PFSK-1 (cell line): ENCODE measurements at regions not wholly inside any gene's neighbourhood (a gene's known extent, or its start where the extent isn't known, plus 50 kb on each side); places are given as distances from the start of the nearest gene placed in this dataset.

Source experiments
- FOXP2 ChIP-seq: optimal IDR thresholded peaks from 2 replicates; pipeline ENCODE3; 2011; ENCODE audit warnings: borderline replicate concordance, control low read depth, inconsistent platforms; ENCODE audit not compliant: insufficient read depth; ENCODE audit errors: extremely low read length, extremely low read depth
- POLR2AphosphoS5 ChIP-seq: IDR thresholded peaks from 2 replicates; pipeline ENCODE4 v1.6.1; 2012; ENCODE audit warnings: low read depth, mild to moderate bottlenecking, control low read depth, low read length, moderate library complexity
- SIN3A ChIP-seq: IDR thresholded peaks from 2 replicates; pipeline ENCODE4 v1.6.1; 2012; ENCODE audit warnings: mild to moderate bottlenecking, low read length, moderate library complexity, borderline replicate concordance; ENCODE audit not compliant: insufficient read depth
- TAF1 ChIP-seq: IDR thresholded peaks from 2 replicates; pipeline ENCODE4 v1.6.1; 2012; ENCODE audit warnings: low read length, control low read depth, borderline replicate concordance; ENCODE audit not compliant: insufficient read depth
- TF ChIP-seq, protein P1 (sequence below), 2 experiments: IDR thresholded peaks; 2 replicates each; pipeline versions ENCODE4 v1.6.1 to v1.8.0; 2011 to 2012; ENCODE audit warnings: low read depth in 2 of 2, low read length in 2 of 2, control low read depth in 1 of 2, inconsistent platforms in 1 of 2, mild to moderate bottlenecking in 1 of 2, moderate library complexity in 1 of 2; ENCODE audit not compliant: insufficient read depth in 1 of 2

DNA sequence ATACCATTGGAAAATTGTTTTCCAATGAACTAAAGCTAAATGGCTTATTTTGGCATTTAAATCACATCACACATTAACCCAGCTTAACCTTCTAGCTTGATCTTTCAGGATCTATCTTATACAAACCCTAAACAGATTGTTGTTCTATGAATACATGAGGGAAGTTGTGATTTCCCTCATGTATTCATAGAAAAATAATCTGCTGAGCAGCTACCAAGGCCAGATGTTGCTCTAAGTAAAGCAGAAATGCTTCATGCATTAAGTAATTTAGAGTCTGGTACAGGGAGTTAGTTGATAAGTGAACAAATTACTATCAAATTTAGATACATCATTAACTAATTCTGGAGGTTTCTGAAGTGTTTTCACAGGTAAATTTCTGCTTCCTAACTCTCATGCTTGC lies 204.6 kb upstream of the ANO3 start:
- TF ChIP-seq POLR2AphosphoS5 (no peak), FOXP2 (no peak), SIN3A (no peak), TAF1 (no peak)
- TF ChIP-seq, protein P1, sequence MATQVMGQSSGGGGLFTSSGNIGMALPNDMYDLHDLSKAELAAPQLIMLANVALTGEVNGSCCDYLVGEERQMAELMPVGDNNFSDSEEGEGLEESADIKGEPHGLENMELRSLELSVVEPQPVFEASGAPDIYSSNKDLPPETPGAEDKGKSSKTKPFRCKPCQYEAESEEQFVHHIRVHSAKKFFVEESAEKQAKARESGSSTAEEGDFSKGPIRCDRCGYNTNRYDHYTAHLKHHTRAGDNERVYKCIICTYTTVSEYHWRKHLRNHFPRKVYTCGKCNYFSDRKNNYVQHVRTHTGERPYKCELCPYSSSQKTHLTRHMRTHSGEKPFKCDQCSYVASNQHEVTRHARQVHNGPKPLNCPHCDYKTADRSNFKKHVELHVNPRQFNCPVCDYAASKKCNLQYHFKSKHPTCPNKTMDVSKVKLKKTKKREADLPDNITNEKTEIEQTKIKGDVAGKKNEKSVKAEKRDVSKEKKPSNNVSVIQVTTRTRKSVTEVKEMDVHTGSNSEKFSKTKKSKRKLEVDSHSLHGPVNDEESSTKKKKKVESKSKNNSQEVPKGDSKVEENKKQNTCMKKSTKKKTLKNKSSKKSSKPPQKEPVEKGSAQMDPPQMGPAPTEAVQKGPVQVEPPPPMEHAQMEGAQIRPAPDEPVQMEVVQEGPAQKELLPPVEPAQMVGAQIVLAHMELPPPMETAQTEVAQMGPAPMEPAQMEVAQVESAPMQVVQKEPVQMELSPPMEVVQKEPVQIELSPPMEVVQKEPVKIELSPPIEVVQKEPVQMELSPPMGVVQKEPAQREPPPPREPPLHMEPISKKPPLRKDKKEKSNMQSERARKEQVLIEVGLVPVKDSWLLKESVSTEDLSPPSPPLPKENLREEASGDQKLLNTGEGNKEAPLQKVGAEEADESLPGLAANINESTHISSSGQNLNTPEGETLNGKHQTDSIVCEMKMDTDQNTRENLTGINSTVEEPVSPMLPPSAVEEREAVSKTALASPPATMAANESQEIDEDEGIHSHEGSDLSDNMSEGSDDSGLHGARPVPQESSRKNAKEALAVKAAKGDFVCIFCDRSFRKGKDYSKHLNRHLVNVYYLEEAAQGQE (IDR thresholded peaks at IDR 0.05; ENCODE audit: insufficient read depth in 1 of 2, low read depth in 2 of 2, low read length in 2 of 2): no peak

DNA sequence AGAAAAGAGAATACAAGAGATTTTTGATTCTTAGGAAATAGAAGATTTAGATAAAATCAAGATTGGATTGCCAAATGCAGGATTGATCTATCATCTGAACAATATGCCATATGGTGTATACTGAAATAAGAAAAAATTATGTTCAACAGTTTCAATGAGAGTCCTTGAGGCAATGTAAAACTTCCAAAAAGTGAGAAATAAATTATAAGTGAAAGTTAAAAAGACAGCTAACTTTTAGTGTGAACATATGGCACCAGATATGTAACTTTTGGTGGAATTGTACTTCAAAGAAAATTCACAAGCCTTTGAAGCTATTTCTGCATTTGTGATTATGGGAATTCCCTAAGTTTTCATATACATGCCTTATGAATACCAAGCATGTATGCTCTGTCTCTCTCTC lies 200.5 kb upstream of the ANO3 start:
- TF ChIP-seq POLR2AphosphoS5 (no peak), FOXP2 (no peak), TAF1 (no peak), SIN3A (no peak)
- TF ChIP-seq, protein P1 (IDR thresholded peaks at IDR 0.05; ENCODE audit: insufficient read depth in 1 of 2, low read depth in 2 of 2, low read length in 2 of 2): no peak

DNA sequence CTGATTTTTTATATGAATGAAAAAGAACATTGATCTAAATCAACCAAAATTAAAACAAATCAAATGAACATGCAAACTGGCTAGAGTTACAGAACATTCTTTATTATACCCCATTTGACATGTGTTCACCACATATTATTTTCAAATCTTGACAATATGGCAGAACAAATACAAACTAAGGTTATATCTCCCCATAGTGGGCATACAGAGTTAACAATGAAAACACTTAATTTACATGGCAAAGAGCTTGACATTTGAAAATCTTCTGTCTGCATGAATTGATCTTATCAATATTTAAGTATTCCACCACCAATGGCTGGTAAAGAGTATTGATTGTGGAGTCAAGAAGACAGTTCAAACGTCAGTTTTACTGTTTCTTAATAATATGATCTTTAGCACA lies 197.9 kb upstream of the ANO3 start:
- TF ChIP-seq, protein P1 (IDR thresholded peaks at IDR 0.05; ENCODE audit: insufficient read depth in 1 of 2, low read depth in 2 of 2, low read length in 2 of 2): no peak
- TF ChIP-seq POLR2AphosphoS5: no peak
- no peak for TF ChIP-seq TAF1
- TF ChIP-seq FOXP2: no peak
- TF ChIP-seq SIN3A: no peak

DNA sequence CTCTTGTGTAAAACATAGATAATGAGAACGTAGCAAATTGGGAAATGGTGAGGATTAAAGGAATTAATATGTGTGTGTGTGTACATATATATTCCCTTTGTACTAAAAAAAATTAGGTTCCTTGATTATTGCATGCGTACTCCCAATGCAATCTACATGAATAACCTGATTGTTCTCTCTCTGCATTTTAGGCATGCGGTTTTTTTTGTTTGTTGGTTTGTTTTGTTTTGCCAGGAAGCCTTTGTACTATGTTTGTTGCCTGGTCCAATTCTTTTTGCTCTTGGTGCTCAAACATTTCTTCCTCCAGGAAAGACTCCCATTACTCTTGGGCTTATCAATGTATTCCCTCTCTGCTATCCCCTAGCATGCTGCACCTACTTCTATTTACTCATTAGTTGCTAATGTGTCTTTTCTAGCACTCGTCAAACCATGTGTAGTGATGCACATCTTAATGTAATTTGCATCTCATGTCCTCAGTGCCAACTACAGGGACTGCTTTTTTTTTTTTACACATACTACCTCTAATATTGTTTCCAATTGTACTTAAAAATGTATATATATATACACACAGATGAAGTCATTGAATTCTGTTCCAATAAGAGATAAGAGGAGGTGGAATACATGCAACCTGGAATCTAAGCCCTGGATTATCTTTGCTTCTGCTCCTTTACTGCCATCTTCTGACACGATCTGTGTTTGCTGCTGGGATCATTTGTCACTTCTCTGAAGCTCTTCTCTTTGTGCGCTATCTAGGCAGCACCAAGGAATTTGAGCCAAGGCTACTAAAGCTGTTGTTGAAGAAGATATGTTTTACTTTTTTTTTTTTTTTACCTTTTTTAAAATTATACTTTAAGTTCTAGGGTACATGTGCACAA lies 197.2 kb upstream of the ANO3 start:
- no peak for TF ChIP-seq SIN3A
- TF ChIP-seq POLR2AphosphoS5: no peak
- TF ChIP-seq, protein P1 (IDR thresholded peaks at IDR 0.05; ENCODE audit: insufficient read depth in 1 of 2, low read depth in 2 of 2, low read length in 2 of 2): no peak

DNA sequence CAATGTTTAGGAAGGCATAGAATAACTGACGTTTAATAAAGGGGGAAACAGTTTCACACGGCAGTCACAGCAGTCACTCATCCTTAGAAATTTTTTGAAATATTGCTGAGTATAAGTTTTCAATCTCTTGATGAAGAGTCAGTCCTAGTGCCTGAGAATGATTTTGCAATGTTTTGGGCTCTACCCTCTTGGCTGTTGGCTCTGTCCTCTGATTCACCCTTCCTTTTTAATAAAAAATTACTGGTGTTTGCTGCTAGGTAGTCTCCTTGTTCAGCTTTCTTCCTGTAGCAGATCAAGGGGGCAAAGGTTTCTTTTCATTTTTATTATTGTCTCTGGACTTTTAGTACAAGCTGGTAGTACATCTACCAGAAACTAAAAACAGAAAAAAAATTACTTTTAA lies 194.3 kb upstream of the ANO3 start:
- TF ChIP-seq, protein P1 (IDR thresholded peaks at IDR 0.05; ENCODE audit: insufficient read depth in 1 of 2, low read depth in 2 of 2, low read length in 2 of 2): no peak
- TF ChIP-seq SIN3A (no peak), FOXP2 (no peak), TAF1 (no peak), POLR2AphosphoS5 (no peak)
